Activated CD4-positive, alpha-beta memory T cell treated with anti-CD3 and anti-CD28 coated beads for 36 hours (primary cell): ENCODE measurements at regions not wholly inside any gene's neighbourhood (a gene's known extent, or its start where the extent isn't known, plus 50 kb on each side); places are given as distances from the start of the nearest gene placed in this dataset.

ENCODE experiments used
- CTCF ChIA-PET: fragments of 350-600 bp; sonication (Branson Sonifier 250); formaldehyde crosslinking; loops from one replicate; lab custom pipeline; 2021; ENCODE audit warnings: antibody characterized with exemption, inconsistent platforms; lab: Charles Lee
- POLR2A ChIA-PET: fragments of 350-600 bp; sonication (Branson Sonifier 250); formaldehyde crosslinking; loops from one replicate; lab custom pipeline; 2021; ENCODE audit warnings: antibody characterized with exemption; lab: Charles Lee
- DNase-seq: peaks from one replicate; pipeline ENCODE4 v3.0.0-alpha.2; 2020
- H3K27ac Mint-ChIP-seq: one replicate; pipeline ENCODE4 v1.8.0; 2021; ENCODE audit warnings: mixed read lengths
- H3K27me3 Mint-ChIP-seq: one replicate; pipeline ENCODE4 v1.8.0; 2021; ENCODE audit warnings: mixed read lengths
- H3K36me3 Mint-ChIP-seq: one replicate; pipeline ENCODE4 v1.8.0; 2021; ENCODE audit warnings: mixed read lengths
- H3K4me1 Mint-ChIP-seq: one replicate; pipeline ENCODE4 v1.8.0; 2021; ENCODE audit warnings: low read depth, mixed read lengths
- H3K4me3 Mint-ChIP-seq: one replicate; pipeline ENCODE4 v1.8.0; 2021; ENCODE audit warnings: mild to moderate bottlenecking, mixed read lengths
- H3K9me3 Mint-ChIP-seq: one replicate; pipeline ENCODE4 v1.8.0; 2021; ENCODE audit warnings: mixed read lengths
- intact Hi-C: fragments of 100-400 bp; cut with micrococcal nuclease; formaldehyde crosslinking; loops from one replicate; pipeline ENCODE4 v1.15.1; 2023

DNA sequence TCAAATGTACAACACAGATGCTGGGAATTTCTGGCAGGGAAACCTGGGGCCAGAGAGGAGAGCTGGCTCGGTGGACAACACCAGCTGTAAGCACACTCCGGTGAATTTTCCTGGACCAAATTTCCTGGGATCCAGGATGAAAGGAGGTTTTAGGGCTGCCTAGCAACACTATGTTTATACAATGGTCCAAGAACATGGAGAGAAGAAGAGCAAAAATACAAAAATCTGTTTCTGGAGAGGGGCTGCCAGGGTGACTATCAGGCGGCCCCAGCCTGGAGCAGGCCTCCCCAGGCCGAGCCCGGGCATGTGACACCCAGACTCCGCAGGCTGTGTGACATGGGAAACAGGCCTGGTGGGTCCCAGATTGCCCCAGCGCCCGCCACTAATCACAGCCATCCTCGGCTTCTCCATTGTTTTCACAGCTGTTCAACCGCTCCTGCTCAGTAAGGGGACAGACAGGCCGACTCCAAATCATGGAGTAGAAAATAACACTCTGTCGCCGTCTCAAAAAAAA lies 336.0 kb upstream of the NFIA start:
- intact Hi-C loops, result no loop called here
- CTCF ChIA-PET, result no interaction called here
- H3K36me3 Mint-ChIP-seq, result no peaks in the 10 kb centered on the region

DNA sequence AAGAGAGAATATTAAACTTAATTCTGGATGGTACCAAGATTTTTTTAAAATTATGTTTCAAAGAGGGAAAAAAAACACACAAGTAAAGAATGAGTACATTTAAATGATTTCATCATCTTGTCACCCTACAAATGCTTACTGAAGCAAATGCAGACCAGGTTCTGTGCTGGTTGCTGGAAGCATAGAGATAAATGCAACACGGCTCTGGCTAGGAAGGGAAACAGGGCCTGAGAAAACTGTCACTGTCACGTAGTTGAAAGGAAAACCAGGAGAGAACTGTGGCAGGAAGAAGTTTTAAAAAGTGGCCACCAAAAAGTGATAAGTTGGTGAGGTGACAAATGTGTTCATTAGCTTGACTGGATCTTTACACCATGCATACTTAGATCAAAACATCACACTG lies 336.9 kb upstream of the NFIA start:
- Mint-ChIP-seq H3K27me3 (no peaks in the 10 kb centered on the region), H3K9me3 (no peaks in the 10 kb centered on the region), H3K4me3 (no peak overlapping the region), H3K36me3 (no peaks in the 10 kb centered on the region), H3K27ac (no peak overlapping the region), H3K4me1 (no peaks in the 10 kb centered on the region)
- no peak for DNase-seq
- ChIA-PET POLR2A (no interaction called here), CTCF (no interaction called here)
- intact Hi-C loops, result no loop called here

More for the DNA sequence above, 336.0 kb upstream of the NFIA start:
- no peaks in the 10 kb centered on the region for H3K9me3 Mint-ChIP-seq
- H3K27ac Mint-ChIP-seq, result no peak overlapping the region
- no peaks in the 10 kb centered on the region for H3K27me3 Mint-ChIP-seq
- no peaks in the 10 kb centered on the region for H3K4me1 Mint-ChIP-seq
- POLR2A ChIA-PET, result no interaction called here
- no peak for DNase-seq
- no peak overlapping the region for H3K4me3 Mint-ChIP-seq

DNA sequence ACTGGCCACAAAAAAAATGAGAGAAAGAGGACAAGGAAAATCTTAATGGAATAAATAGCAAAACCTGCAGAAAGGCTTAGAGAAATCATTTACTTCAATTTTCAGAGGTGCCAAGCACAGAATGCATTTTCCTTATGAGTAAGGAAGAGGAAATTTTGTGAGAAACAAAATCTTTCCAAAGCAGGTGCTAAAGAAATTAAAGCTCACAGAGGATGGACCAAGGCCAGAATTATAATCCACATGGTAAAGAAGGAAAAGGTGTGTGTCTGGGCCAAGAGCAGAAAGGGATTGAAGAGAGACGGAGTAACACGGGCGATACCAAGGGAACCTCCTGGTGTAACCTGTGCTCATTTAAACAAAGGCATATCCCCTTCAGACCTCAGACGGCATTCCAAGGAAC lies 340.0 kb upstream of the NFIA start:
- Mint-ChIP-seq H3K9me3 (no peaks in the 10 kb centered on the region), H3K36me3 (no peaks in the 10 kb centered on the region), H3K27me3 (no peaks in the 10 kb centered on the region), H3K27ac (no peak overlapping the region), H3K4me1 (no peaks in the 10 kb centered on the region), H3K4me3 (no peak overlapping the region)
- intact Hi-C loops, result no loop called here
- no peak for DNase-seq
- POLR2A ChIA-PET, result no interaction called here
- CTCF ChIA-PET, result no interaction called here

DNA sequence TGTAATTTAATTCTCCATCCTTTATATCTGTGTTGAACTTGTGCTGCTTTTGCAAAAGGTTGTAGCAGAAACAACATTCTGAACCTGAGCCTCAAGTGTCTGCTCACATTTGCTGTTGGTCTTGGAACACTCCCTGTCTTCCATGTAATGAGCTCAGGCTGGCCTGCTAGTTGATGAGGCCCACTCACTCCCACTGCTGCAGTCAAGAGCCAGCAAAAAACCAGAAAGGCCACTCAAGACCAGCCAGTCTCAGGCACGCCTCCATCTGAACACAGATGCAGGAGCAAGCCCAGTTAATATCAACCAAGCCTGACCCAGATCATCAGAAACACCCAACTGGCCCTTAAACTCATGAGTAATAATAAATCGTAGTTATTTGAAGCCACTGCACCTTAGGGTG lies 342.2 kb upstream of the NFIA start:
- ChIA-PET POLR2A (no interaction called here), CTCF (interaction anchor here (1.7 kb wide), 1 partner anchor 763 kb away, joined by 4 read pairs; no protein-coding TSS in a partner anchor)
- H3K36me3 Mint-ChIP-seq, result no peaks in the 10 kb centered on the region
- no peak overlapping the region for H3K4me3 Mint-ChIP-seq
- H3K9me3 Mint-ChIP-seq, result no peaks in the 10 kb centered on the region
- H3K27me3 Mint-ChIP-seq, result no peaks in the 10 kb centered on the region
- DNase-seq, result no peak
- no peaks in the 10 kb centered on the region for H3K4me1 Mint-ChIP-seq
- intact Hi-C loops, result no loop called here
- no peak overlapping the region for H3K27ac Mint-ChIP-seq

DNA sequence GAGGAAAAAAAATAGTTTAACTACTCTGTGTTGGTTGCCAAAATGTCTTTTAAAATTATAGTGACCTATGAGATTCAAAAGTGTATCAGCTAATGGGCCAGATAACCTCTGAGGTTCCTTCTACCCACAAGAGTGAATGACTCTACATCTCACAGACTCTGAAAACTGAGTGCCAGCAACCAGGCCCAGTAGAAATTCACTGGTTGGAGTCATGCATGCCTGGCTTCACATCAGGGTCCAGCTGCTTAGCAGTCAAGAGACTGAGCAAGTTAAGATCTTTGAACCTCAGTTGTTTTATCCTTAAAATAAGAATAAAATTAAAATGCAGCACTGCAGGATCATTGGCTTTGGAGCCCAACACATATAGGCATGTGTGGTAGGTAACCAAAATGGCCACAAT lies 342.6 kb upstream of the NFIA start:
- Mint-ChIP-seq H3K36me3 (no peaks in the 10 kb centered on the region), H3K9me3 (no peaks in the 10 kb centered on the region), H3K27ac (no peak overlapping the region), H3K4me1 (no peaks in the 10 kb centered on the region), H3K4me3 (no peak overlapping the region), H3K27me3 (no peaks in the 10 kb centered on the region)
- no peak for DNase-seq
- ChIA-PET POLR2A (no interaction called here), CTCF (no interaction called here)
- intact Hi-C loops, result no loop called here

DNA sequence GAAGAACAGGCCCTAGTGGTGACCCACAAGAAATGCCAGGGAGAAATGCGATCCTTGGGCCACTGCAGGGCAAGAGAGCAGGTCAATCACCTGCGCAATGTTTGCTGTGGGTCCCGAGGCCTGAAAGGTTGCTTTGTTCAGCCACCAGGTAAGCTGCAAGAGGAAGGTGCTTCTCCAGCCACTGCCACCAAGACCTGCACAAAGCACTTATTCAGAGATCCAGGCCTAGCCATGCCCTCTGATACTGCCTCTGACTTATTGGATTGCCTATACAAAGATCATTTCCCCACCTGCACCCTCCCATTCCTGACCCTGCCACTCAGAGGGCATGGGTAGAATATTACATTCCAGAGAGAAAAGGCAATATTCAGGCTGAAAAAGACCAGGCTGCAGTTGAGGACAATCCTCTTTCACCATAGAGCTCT lies 349.4 kb upstream of the NFIA start:
- DNase-seq, result no peak
- H3K27me3 Mint-ChIP-seq, result no peaks in the 10 kb centered on the region
- no peak overlapping the region for H3K27ac Mint-ChIP-seq
- no peaks in the 10 kb centered on the region for H3K4me1 Mint-ChIP-seq
- ChIA-PET CTCF (no interaction called here), POLR2A (no interaction called here)
- intact Hi-C loops, result no loop called here
- no peaks in the 10 kb centered on the region for H3K9me3 Mint-ChIP-seq
- H3K36me3 Mint-ChIP-seq, result no peaks in the 10 kb centered on the region
- no peak overlapping the region for H3K4me3 Mint-ChIP-seq

DNA sequence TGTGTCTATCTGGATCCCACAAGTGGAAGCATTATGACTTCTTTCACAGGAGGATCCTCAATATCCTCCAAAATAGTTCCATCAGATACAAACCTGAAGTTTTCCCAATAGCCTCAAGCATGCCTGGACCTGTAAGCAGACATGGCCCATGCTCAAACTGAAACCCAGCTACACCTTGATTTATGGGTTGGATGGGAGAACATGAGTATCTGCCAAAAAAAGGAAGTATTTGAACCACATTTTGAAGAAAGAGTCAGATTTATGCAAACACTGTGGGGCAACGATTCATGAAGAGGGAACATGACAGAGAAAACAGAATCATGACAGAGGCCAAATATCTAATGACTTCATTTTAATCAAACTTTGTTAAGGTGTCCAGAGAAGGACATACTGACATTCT lies 351.0 kb upstream of the NFIA start:
- H3K27me3 Mint-ChIP-seq, result no peaks in the 10 kb centered on the region
- no peak for DNase-seq
- H3K9me3 Mint-ChIP-seq, result no peaks in the 10 kb centered on the region
- H3K4me3 Mint-ChIP-seq, result no peak overlapping the region
- no peak overlapping the region for H3K27ac Mint-ChIP-seq
- ChIA-PET POLR2A (no interaction called here), CTCF (no interaction called here)
- H3K4me1 Mint-ChIP-seq, result no peaks in the 10 kb centered on the region
- intact Hi-C loops, result no loop called here
- no peaks in the 10 kb centered on the region for H3K36me3 Mint-ChIP-seq

DNA sequence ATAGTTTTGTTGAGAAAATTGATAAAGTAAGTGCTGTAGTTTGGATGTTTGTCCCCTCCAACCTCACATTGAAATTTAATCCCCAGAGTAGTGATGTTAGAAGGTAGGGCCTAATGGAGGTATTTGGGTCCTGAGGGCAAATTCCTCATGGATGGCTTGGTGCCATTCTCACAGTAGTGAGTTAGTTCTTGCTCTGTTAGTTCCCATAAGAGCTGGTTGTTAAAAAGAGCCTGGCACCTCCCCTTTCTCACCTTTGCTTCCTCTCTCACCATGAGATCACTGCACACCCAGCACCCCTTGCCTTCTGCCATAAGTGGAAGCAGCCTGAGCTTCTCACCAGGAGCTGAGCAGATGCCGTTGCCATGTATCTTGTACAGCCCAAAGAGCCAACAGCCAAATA lies 354.8 kb upstream of the NFIA start:
- H3K9me3 Mint-ChIP-seq, result no peaks in the 10 kb centered on the region
- H3K36me3 Mint-ChIP-seq, result no peaks in the 10 kb centered on the region
- H3K4me1 Mint-ChIP-seq, result no peaks in the 10 kb centered on the region
- no peak overlapping the region for H3K27ac Mint-ChIP-seq
- intact Hi-C loops, result no loop called here
- H3K27me3 Mint-ChIP-seq, result no peaks in the 10 kb centered on the region
- no peak for DNase-seq
- no peak overlapping the region for H3K4me3 Mint-ChIP-seq
- ChIA-PET CTCF (no interaction called here), POLR2A (no interaction called here)

DNA sequence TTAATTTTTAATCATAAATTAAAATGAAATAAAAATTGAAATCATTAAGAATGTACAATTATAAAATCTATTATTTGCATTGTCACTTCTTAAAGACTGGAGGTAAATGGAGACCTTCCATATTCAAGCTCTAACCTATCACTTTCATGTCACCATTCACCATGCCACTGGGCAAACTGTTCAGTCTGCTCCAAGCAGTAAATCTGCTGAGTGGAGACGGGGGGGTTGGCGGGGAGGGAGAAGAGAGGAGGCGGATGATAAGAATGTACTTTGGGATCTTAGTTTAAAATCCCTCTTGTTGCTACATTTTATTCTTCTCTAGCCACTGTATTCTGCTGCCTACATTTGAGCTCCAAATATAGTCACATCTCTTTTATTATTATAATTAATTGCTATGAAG lies 365.9 kb upstream of the NFIA start:
- no peaks in the 10 kb centered on the region for H3K4me1 Mint-ChIP-seq
- intact Hi-C loops, result no loop called here
- no peak overlapping the region for H3K4me3 Mint-ChIP-seq
- ChIA-PET CTCF (no interaction called here), POLR2A (no interaction called here)
- H3K9me3 Mint-ChIP-seq, result no peaks in the 10 kb centered on the region
- H3K36me3 Mint-ChIP-seq, result no peaks in the 10 kb centered on the region
- no peak for DNase-seq
- no peak overlapping the region for H3K27ac Mint-ChIP-seq
- no peaks in the 10 kb centered on the region for H3K27me3 Mint-ChIP-seq

DNA sequence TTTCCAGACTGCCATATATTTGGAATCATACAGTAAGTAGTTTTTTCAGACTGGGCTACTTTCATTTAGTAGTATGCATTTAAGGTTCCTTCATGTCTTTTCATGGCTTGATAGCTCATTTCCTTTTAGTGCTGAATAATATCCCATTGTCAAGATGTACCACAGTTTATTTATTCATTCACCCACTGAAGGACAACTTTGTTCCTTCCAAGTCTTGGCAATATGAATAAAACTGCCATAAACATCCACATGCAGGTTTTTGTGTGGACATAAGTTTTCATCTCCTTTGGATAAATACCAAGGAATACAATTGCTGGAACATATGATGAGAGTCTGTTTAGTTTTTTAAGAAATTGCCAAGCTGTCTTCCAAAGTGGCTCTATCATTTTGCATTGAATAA lies 366.4 kb upstream of the NFIA start:
- no peaks in the 10 kb centered on the region for H3K9me3 Mint-ChIP-seq
- no peak overlapping the region for H3K4me3 Mint-ChIP-seq
- intact Hi-C loops, result no loop called here
- POLR2A ChIA-PET, result no interaction called here
- no peak for DNase-seq
- CTCF ChIA-PET, result no interaction called here
- H3K36me3 Mint-ChIP-seq, result no peaks in the 10 kb centered on the region
- no peak overlapping the region for H3K27ac Mint-ChIP-seq
- no peaks in the 10 kb centered on the region for H3K27me3 Mint-ChIP-seq
- H3K4me1 Mint-ChIP-seq, result no peaks in the 10 kb centered on the region

DNA sequence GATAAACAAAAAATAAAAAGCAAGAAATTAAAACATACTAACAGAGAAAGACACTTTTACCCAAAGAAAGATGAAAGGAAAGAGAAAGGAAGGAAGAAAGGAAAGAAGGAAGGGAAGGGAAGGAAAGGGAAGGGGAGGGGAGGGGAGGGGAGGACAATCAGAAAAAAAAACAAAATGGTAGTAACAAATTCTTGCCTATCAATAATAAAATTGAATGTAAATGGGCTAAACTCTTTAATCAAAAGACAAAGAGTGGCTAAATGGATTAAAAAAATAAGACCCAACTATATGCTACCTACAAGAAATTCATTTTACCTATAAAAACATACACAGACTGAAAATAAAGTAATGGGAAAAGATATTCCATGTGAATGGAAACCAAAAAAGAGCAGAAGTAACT lies 372.9 kb upstream of the NFIA start:
- Mint-ChIP-seq H3K4me3 (no peak overlapping the region), H3K4me1 (no peaks in the 10 kb centered on the region), H3K27ac (no peak overlapping the region), H3K36me3 (no peaks in the 10 kb centered on the region), H3K9me3 (no peaks in the 10 kb centered on the region), H3K27me3 (no peaks in the 10 kb centered on the region)
- POLR2A ChIA-PET, result no interaction called here
- intact Hi-C loops, result no loop called here
- DNase-seq, result no peak
- CTCF ChIA-PET, result no interaction called here

DNA sequence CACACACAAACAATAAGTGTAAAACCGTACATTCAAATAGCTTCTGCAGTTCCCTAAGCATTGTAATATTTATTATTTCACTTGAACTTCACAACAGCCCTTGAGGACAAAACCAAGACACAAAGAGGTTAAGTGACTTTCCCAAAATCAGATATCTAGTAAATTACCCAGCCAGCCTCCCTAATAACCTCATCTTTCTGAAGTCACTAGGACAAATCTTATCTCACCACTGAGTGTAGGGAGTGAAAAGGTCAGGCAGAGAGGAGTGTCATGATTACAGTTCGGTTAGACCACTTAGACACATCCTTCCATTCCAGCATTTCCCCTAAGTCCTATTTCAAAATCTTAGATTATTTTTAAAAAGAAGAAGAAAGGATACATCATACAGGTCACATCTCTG lies 377.3 kb upstream of the NFIA start:
- ChIA-PET CTCF (no interaction called here), POLR2A (no interaction called here)
- no peaks in the 10 kb centered on the region for H3K4me1 Mint-ChIP-seq
- H3K27me3 Mint-ChIP-seq, result no peaks in the 10 kb centered on the region
- no peaks in the 10 kb centered on the region for H3K36me3 Mint-ChIP-seq
- H3K9me3 Mint-ChIP-seq, result no peaks in the 10 kb centered on the region
- H3K27ac Mint-ChIP-seq, result no peak overlapping the region
- no peak for DNase-seq
- intact Hi-C loops, result no loop called here
- H3K4me3 Mint-ChIP-seq, result no peak overlapping the region

DNA sequence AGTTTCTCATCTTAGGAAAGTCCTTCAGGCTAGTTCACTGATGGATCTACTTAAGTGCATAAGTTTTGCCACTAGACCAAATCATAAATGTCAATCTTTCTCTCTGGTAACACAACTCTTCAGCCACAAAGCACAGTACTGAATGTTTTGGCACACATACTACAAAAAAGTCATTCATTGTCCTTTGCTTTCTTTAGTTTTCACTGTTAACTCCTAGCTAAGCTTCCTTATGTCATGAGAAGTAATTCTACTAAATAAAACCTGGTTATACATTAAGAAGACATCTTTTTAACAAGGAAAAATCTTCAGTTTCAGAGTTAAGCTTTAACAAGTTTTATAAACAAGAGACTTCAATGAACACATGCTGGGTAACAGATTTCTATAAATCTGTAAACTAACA lies 379.2 kb upstream of the NFIA start:
- H3K36me3 Mint-ChIP-seq, result no peaks in the 10 kb centered on the region
- H3K9me3 Mint-ChIP-seq, result no peaks in the 10 kb centered on the region
- no peak overlapping the region for H3K27ac Mint-ChIP-seq
- H3K27me3 Mint-ChIP-seq, result no peaks in the 10 kb centered on the region
- no peak overlapping the region for H3K4me3 Mint-ChIP-seq
- POLR2A ChIA-PET, result no interaction called here
- CTCF ChIA-PET, result no interaction called here
- intact Hi-C loops, result no loop called here
- DNase-seq, result no peak
- no peaks in the 10 kb centered on the region for H3K4me1 Mint-ChIP-seq

DNA sequence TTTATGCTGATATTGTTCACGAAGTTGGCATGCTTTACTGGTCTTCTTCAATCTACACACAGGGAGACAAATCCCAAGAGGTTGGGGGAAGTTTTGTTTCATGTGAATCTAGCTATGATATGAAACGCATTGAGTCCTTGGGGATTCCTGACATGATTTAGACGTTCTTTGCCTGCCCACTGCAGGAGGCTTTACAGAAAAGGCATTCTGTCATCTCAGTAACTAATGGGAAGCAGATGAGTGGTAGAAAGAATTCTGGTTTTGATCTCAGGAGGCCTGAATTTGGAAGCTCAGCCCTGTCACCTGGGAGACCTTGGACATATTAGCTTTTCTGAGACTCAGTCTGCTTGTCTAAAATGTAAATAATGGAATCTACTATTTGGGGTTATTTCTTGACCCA lies 383.0 kb upstream of the NFIA start:
- POLR2A ChIA-PET, result no interaction called here
- DNase-seq, result no peak
- Mint-ChIP-seq H3K27me3 (no peaks in the 10 kb centered on the region), H3K4me1 (no peaks in the 10 kb centered on the region), H3K4me3 (no peak overlapping the region), H3K36me3 (no peaks in the 10 kb centered on the region), H3K27ac (no peak overlapping the region), H3K9me3 (no peaks in the 10 kb centered on the region)
- intact Hi-C loops, result no loop called here
- CTCF ChIA-PET, result no interaction called here
